Neural progenitor cell (in vitro differentiated cells): ENCODE measurements at regions not wholly inside any gene's neighbourhood (a gene's known extent, or its start where the extent isn't known, plus 50 kb on each side); places are given as distances from the start of the nearest gene placed in this dataset.

Experiments used
- EZH2phosphoT487 ChIP-seq: fragments of 200-600 bp; sonication (generic); IDR thresholded peaks from 2 replicates; pipeline ENCODE4 v1.6.1; 2017; ENCODE audit warnings: antibody characterized with exemption
- TF ChIP-seq, protein P1 (sequence below): fragments of 200-600 bp; sonication (generic); IDR thresholded peaks from 2 replicates; pipeline ENCODE4 v1.5.1; 2017; ENCODE audit warnings: antibody characterized with exemption, mild to moderate bottlenecking

DNA sequence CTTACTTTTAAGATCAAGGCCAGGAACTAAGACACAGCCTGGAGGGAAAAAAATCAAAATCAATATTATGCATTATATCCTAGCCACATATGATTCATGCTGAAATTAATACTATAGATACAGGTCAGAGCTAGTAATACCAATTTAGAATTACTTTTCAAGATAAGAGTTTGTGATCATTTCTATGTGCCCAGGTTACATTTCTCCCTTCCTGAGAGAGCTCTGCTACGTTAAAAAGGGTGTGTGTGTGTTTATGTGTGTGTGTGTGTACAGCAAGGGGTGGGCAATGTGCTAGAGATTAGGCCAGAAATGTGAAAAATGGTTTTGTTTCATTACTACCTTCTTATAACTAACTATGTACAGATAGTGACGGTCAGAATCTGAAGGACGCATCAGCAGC lies 223.9 kb upstream of the FLRT2 start:
- TF ChIP-seq, protein P1, sequence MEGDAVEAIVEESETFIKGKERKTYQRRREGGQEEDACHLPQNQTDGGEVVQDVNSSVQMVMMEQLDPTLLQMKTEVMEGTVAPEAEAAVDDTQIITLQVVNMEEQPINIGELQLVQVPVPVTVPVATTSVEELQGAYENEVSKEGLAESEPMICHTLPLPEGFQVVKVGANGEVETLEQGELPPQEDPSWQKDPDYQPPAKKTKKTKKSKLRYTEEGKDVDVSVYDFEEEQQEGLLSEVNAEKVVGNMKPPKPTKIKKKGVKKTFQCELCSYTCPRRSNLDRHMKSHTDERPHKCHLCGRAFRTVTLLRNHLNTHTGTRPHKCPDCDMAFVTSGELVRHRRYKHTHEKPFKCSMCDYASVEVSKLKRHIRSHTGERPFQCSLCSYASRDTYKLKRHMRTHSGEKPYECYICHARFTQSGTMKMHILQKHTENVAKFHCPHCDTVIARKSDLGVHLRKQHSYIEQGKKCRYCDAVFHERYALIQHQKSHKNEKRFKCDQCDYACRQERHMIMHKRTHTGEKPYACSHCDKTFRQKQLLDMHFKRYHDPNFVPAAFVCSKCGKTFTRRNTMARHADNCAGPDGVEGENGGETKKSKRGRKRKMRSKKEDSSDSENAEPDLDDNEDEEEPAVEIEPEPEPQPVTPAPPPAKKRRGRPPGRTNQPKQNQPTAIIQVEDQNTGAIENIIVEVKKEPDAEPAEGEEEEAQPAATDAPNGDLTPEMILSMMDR = no peak
- no peak for TF ChIP-seq EZH2phosphoT487
